ENCODE measurements at regions not wholly inside any gene's neighbourhood (a gene's known extent, or its start where the extent isn't known, plus 50 kb on each side); places are given as distances from the start of the nearest gene placed in this dataset.
A peak's percentile ranks its signal among the peaks of the same experiment; 100 is the strongest.

DNA sequence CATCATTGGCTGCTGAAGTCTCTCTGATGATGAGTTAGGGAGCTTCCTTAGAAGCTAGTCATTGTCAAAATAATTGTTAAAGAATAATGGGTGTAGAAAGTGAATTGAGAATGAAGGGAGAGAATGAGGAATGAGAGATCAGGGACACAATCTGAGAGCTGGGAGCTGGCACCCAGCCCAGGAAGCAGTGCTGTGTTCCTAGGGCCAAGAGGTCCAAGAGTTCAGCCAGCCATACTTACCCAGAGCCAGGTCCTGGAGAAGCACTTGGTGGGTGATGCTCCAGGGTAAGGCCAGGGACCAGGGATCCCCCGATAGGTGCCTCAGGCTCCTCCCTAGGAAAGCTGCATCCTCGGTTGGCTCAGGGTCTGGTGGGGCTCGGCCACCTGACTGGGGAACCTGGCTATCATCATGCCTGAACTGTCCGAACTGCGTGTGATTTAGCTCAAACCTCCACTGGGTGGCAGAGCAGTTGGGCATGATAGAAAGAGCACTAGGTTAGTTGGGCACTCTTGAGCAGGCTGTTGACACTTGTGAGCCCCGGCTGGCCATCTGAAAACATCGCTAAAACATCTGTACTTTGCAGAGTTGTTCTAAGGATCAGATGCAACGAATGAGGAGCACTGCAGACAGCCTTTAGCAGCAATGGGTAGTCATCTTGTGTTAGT lies 123.9 kb upstream of the NCAM1 start:
- DNase-seq = no peak

DNA sequence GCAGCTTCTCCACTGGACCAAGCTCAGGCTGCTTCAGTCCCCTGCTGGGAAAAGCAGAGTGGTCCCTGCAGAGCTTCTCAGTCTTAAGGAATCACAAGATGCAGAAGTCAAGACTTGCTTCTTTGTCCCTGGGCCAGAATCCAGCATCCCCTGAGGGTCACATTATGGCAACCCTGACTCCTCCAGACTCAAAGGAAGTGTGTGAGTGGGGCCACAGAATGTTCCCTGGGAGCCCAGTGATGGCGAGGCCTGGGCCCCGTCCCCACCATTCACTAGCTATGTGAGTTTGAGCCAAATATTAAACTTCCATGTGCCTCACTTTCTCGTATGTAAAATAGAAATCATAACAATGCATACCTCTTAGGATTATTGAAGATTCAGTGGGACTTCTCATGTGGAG lies 122.2 kb upstream of the NCAM1 start:
- DNase-seq = no peak

DNA sequence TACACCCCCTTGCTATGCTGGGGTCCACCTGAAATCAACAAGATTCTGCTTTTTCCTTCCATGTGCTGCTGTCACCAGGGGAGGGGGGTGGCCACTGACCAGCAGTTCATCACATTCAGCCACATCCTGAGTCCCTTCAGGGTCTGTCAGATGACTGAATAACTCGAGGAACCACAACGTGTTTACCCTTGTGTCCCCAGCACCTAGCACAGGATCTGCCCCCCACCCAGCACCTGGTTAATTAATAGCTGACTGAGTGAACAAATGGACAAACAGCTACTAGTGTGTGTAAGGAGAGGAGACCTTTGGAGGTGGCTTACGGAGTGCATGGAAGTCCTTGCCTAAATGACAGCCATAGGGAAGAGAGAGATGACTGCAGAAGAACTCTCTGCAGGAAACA lies 119.5 kb upstream of the NCAM1 start:
- no peak for DNase-seq

DNA sequence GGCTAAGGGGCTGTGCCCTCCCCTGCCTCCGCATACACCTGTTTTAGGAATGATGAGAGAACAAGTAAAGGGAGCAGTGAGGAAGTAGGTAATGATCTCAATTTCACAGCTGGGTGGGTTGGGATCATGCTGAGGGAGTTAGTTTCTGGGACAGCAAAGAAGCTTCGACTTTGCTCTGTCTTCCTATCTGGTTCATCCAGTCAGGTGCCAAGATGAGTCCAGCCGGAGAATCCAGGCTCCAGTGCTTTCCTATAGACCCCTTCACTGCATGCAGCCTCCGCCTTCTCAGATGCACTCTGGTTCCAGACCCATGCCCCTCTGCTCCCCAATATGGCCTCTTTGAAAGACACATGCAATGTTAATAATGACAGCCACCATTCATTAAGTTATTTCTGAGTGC lies 119.1 kb upstream of the NCAM1 start:
- no peak for DNase-seq

DNA sequence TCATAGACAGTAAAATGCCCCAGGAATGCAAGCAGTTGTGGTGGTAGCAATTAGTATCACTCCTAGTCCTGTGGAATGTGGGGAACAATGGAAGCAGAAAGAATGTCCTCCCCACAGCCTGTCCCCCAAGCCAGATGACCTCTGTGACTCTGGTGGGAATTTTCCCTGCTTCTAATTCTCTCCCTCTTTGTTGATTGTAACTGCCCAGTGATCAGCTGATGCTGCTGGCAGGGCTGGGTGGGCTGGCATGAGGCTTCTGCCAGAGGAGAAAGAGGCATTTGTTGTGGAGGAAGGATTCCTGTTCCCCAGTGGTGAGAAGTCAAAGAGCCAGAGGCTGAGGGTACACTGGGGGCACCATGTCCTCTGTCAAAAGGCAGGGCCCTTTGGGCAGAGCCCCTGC lies 116.7 kb upstream of the NCAM1 start:
- DNase-seq = peak; percentile 28

DNA sequence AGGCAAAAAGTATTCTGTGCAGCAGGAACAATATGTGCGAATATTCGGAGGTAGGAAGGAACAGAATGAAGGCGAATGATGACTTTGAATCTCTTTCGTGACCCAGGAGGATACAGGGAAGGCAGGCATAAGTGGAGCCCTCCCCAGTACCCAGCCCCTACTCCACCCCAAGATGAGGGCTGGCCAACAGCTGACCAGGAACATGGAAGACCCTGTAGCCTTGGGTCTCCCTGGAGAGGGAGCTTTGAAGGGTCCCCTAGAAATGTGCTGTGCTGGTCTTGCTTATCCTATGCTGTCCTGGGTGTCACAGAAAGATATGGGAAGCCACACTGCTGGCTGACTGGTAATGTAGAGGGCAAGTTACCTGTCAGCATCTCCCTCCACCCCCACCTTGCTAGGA lies 113.7 kb upstream of the NCAM1 start:
- DNase-seq = no peak

DNA sequence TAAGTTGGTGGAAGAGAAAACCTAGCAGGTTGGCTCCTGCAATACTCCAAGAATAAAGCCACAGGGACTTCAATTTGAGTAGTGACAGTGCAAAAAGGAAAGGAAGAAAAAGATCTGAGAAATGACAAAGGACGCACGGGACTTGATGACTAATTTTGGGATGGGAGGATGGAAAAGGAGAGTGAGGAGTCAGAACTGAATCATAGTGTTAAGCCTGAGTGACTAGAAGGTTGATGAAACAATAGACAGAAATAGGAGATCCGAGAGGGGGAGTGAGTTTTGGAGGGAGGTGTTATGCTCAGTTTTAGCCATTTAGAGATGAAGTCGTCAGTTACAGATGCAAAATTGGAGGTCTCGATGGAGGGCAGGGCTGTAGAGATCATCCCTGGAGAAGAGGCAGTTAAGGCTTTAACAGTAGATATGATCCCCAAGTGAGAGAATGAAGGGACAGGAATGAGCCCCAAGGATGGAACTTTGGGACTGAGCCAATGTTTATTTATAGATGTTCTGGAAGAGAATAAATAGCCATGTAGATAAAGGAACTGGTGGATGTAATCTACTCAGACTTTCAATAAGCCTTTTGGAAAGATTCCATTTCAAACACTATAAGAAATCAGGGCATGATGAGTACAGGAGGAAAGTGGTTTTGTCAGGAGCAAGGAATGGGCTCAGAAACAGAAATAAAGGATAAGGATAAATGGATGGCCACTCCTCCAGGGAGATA lies 108.9 kb upstream of the NCAM1 start:
- DNase-seq = no peak

DNA sequence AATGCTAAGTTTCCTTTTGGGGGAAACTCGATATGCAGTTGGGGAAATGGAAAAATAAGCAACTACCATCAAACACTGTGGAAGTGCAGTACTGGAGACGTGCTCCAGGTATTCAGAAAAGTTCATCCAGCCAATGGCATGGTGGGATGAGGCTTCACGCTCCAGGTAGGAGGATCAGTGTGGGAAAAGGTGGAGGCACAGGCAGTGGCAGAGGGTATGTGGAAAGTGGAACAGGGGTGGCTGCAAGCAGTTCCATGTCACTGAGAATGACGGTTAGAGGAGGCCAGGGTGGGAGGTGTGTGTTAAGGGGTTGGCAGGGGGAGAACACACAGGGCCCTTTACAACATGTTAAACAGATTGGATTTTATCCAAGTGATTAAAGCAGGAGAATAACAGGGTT lies 105.1 kb upstream of the NCAM1 start:
- no peak for DNase-seq

DNA sequence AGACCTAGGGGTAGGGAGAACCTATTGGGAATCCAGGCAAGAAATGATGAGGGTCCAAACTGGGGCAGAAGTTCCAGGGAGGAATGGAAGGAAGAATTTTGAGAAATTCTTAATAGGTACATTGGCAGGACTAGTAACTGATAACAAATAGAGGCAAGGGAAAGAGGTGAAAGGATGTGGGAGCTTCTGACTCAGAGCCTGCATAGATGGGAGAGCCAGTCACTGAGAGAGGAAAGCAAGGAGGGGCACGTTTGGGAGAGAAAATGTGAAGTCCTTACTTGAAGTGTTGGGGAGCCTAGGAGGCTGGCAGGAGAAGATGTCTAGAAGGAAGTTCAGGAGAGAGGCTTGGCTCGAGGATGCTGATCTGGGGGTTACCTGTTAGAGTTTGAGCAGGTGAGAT lies 104.6 kb upstream of the NCAM1 start:
- DNase-seq = no peak

DNA sequence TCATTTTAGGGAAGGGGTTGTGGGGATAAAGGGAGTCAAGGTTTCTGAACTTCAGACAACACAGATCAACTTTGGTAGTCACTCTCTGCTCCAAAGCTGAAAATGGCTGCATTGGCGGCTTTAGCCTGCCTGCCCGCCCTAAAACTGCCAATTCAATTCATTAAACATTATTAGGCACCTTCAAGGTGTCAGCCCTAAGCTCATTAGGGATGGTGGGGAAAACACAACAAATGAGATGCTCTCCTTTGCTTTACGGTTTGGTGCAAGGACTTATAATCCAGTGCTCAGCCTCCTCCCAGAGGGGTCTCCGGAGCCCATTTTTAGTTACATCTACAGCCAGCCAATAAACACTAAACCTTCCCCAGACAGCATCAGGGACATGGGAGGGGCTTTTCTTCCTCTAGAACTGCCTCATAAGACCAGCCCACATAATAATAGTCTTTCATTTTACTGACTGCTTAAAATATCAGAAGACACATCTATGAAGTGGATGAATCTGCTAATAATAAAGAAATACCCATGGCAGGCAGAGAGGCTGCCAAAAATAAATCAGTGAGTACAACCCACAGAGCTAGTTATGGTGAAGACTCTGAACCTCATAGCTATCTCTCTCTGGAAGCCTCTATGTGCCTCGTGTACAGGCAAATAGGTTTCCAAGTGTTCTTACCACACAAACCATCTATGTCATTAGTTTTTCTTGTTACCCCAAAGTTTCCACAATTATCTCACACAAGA lies 102.8 kb upstream of the NCAM1 start:
- no peak for DNase-seq

DNA sequence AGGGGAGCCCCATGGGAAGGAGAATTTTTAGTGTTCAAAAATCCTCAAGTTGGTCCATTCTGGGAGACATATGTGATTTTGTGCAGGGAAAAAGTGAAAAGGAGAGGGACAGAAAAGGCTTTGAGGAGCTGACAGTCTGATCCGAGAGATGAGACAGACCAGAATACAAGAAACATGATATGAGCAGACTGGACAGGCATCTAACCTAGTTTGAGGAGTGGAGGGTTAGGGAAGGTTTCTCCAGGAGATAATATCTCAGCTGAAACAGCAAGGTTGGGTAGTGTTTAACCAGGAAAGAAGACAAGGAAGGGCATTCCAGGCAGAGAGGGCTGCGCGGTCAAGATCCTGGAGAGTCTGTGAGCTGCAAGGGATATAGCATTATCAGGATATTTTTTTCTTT lies 101.4 kb upstream of the NCAM1 start:
- DNase-seq = no peak

DNA sequence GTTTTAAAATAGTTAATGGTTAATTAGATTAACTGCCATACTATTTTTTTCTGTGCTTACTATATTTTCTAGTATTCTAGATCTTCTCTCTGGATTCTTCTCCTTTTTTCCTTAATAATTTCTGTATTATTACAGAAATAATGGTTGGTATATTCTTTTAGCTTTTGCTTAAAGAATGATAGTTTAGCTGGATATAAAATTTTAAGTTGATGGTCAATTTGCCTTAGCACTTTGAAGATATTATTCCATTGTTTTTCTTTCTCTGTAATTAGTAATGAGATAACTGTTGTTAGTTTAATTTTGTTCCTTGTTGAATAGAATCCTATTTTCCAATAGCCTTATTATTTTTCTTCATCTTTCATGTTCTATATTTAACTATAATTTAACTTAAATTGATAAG lies 99.9 kb upstream of the NCAM1 start:
- DNase-seq = no peak

DNA sequence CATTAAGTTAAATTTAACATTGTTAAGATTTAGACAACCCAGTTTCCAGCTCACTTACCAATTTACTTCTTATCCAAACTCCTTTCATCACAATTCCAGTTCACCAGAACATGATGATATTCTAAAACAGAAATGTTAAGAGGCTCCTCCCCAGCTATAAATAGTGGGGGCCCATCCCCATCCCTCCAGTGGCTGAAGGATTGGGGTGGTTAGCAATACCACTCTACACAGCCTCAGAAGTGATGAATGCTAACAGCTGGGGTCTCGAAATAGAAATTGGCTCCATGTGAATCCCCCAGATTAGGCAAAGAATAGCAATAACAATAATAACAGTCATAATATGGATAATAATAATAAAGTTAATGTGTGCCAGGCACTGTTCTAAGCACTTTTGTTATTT lies 97.9 kb upstream of the NCAM1 start:
- DNase-seq = no peak

DNA sequence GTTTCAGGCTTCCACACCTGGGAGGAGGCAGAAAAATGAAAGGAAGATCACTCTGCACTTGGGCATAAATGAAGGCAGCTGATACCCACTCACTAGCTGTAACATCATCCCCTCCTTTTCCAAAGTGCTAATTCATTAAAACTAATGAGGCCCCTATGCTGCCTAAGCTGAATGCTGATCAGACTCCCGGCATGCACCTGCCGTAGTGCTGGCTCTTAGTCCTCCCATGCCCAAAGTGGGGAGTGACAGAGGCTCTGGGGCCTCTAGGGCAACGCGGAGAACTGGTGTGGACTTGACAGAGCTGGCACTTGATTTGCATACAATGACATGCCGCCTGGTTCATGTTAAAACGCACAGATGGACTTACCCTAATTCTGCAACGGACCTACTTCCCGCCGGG lies 96.5 kb upstream of the NCAM1 start:
- no peak for DNase-seq

DNA sequence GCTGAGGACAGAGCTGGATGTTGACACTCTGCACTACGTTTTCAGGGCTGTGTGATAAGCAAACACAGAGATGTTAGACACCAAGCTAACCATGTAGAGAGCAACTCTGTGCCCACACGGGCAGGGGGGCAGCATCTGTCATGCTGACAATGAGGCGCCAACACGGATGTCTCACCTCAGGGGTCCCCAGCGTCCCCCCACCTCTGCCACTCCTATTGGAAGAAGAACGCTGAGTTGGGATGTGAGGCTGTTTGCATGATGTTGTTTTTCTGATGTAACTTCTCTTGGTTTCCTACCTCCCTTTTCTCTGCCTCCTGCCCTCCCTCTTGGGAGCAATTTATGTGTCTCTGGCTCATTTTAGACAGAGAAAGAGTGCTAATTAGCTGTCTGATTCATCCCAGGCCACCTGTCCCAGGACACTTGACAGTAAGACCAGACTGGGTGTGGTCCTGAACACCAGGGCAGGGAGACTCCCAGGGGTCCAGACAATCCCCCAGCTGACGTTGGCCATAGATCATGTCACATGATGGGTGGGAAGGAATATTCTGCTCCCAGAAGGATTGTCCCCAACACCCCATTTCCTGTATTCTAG lies 89.2 kb upstream of the NCAM1 start:
- no peak for DNase-seq

DNA sequence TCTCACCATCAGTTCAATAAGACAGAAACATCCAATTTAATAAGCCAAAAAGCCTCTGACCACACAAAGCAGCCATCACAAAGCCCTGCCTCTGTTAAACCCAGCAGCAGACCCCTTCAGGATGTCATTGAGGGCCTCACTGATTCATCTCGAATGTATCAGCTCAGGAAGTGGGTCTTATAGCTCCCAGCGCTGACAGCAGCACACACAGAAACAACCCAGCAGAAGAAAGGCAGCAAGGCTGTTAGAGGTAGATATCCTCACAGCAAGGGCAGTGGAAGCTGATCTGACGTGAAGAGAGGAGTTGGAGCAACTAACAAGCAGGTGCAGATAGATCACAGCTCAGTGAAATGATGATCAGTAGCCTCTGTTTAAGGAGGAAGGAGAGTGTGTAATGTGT lies 86.2 kb upstream of the NCAM1 start:
- no peak for DNase-seq

DNA sequence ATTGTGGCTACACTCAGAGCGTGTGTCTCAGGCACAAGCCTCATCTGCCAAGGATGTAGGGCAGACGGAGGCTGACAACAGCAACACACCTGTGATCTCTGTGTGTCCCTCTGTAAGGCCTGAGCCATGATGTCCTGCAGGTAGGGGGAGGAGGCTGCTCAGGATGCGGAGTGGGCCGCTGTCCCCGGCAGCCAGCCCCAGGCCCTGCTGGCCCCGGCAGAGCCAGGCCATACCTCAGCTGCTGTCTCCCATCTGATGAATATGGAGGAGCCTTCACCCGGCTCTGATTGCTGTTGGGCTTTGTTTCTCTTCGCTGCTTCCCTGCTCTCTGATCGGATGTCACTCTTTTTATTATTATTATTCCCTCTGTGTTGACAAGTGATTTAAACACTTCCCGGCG lies 83.6 kb upstream of the NCAM1 start:
- no peak for DNase-seq

DNA sequence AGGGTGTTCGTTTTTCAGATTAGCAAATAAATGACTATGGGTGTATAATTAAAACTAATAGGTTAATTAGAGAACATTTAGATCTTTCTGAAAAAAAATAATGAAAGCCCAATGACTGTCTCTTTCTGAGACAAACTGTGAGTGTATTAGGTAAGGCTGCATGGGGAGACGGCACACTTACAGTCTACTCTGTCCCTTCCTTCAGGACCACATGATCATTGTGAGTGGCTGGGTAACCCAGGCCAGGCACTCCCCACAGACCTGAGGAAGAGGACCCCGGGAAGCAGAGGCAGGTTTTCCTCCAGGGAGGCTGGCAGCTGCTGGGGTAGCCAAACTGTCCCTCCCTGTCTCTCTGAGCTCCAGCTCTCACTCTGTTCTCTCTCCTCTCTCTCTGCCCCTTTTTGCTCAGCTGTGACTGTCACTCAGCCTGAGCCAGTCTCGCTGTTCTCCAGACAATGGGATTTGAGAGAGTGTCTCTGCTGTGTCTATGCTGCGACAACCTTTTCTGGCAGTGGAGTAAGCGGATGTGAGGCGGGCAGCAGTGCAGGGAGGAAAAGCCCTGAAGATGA lies 83.1 kb upstream of the NCAM1 start:
- peak; percentile 53 for DNase-seq

DNA sequence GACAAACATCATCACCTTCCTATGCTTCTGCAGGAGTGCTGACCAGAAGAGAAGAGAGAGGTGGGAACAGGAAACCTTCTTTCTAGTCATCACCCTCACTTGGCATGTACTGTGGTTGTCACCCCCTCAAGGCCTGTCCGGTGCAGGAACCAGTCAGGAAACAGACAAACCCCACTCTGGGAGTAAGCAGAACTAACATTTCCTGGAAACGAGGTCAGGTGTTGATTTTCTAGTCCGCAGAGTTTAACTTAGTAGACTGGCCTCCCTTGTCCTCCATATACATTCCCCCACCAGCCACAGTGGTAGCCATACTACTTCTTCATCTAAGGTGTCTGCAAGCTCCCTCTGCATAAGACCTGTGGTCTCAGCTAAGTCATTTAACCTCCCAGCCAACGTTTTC lies 80.7 kb upstream of the NCAM1 start:
- DNase-seq = no peak

DNA sequence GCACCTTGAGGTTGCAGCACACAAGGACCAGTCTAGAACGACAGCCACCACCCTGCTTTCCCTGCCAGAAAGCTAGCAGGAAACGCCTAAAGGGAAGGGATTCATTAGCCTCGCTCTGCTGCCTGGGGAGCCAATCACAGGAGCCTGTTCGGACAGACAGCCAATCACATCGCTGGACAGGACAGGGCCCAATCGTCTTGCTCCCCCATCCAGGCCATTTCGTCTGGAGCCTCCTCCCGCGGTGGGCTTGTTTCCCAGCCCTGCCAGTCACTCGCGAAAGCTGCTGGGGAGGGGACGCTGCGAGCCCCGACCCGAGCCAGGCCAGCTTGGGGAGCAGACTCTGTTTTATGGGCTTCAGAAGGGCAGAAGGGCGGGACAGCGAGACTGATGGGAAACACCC lies 79.8 kb upstream of the NCAM1 start:
- peak; percentile 83 for DNase-seq

DNA sequence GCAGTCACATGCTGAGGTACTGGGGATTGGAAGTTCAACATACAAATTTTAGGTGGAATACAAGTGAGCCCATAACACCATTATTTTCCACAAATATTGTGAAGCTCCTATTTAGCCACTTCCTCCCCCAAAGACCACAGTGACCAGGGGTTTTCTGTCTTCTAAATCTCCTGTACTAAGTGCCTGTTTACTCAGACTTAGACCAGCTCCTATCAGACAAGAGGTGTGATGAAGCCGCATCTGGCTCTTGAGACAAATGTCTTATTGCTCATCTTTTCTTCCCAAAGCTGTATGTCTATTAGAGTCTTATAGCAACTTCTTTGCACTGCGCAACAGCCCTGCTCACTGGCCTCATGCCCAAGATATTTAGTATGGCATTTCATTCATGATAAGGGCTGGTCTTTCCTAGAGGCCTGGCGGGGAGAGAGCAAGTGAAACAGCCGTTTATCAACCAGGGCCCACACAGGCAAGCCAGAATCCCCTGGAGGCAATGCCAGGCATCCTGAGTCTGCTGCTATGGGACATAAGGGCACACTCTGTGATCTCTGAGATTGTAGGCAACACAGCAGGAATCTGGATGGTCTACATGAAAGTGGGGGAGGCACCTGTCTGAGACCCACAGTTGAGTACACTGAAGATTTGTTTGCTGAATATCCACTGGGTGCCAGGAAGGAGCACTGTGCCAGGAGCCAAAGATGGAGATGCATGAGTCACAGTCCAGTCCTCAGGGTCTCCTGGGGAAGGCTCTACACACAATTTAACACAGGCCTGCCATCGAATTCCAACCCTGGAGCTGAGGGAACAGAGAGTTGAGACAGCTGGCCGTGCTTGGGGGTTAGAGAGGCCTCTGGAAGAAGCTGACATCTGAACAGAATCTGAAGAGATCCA lies 78.5 kb upstream of the NCAM1 start:
- no peak for DNase-seq

DNA sequence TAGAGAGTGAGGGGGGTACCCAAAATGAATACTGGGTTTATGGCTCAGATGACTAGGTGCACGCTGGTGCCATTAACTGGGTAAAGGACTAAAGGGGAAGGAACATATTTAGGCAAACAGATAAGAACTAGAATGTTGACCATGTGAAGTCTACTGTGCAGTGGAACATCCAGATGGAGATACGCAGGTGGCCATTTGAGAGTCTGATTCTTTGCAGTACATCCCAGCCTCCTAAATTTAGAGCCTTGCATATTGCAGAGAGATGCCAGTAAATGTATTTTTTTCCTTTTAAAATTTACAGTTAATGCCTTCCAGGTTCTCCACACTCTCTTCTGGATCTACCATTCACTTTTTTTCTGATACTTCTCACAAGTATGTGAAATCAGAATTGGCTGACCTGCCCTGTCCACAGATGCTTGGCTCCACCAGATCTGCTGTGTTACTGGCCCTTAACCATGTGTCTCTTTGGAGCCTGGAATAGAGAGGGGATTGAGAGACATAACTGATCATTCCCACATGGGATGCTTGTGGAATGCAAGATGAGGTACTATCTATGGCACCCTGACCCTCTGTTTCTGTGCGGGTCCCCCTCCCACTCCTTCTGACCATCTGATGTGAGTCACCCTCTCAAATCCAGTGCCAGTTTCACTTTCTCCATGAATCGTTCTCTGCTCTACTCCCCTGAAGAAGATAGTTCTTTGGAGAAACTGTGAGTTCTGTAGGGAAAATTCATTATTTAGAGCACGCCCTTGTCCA lies 77.0 kb upstream of the NCAM1 start:
- DNase-seq = no peak
